D721Med (cell line): ENCODE measurements at regions not wholly inside any gene's neighbourhood (a gene's known extent, or its start where the extent isn't known, plus 50 kb on each side); places are given as distances from the start of the nearest gene placed in this dataset.

Source experiments
- DNase-seq: peaks from one replicate; pipeline ENCODE4 v3.0.0; 2011; ENCODE audit warnings: low spot score; ENCODE audit not compliant: insufficient read length
- FAIRE-seq: peaks from 2 replicates; lab custom pipeline; 2011; peaks lifted over from hg19 to GRCh38; lab: Jason Lieb, UNC
- TF ChIP-seq, protein P1 (sequence below): IDR thresholded peaks from 2 replicates; pipeline ENCODE4 v1.5.1; 2012; ENCODE audit warnings: mild to moderate bottlenecking, control low read depth; ENCODE audit not compliant: insufficient read depth; ENCODE audit errors: missing control alignments

GRCh38 chr1:104855550-104855949, 1105.9 kb downstream of the AMY1C start:
- TF ChIP-seq, protein P1, sequence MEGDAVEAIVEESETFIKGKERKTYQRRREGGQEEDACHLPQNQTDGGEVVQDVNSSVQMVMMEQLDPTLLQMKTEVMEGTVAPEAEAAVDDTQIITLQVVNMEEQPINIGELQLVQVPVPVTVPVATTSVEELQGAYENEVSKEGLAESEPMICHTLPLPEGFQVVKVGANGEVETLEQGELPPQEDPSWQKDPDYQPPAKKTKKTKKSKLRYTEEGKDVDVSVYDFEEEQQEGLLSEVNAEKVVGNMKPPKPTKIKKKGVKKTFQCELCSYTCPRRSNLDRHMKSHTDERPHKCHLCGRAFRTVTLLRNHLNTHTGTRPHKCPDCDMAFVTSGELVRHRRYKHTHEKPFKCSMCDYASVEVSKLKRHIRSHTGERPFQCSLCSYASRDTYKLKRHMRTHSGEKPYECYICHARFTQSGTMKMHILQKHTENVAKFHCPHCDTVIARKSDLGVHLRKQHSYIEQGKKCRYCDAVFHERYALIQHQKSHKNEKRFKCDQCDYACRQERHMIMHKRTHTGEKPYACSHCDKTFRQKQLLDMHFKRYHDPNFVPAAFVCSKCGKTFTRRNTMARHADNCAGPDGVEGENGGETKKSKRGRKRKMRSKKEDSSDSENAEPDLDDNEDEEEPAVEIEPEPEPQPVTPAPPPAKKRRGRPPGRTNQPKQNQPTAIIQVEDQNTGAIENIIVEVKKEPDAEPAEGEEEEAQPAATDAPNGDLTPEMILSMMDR, result no peak
- DNase-seq (no peak), FAIRE-seq (no peak)

GRCh38 chr1:104856091-104856490, 1106.4 kb downstream of the AMY1C start:
- TF ChIP-seq, protein P1, result no peak
- FAIRE-seq, result no peak
- DNase-seq, result no peak

DNA sequence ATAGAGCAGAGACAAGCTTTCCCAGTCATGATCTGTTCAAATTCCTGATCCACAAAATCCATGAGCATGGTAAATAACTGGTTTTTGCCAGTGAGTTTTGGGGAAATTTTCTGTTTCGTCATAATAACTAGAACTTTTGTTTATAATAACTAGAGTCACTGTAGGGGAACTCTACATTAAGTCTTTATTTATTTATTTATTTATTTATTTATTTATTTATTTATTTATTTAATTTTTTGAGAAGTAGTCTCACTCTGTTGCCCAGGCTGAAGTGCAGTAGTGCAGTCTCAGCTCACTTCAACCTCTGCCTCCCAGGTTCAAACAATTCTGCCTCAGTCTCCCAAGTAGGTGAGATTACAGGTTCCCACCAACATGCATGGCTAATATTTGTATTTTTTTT, 1106.8 kb downstream of the AMY1C start:
- FAIRE-seq (no peak), DNase-seq (no peak)
- TF ChIP-seq, protein P1, result no peak

DNA sequence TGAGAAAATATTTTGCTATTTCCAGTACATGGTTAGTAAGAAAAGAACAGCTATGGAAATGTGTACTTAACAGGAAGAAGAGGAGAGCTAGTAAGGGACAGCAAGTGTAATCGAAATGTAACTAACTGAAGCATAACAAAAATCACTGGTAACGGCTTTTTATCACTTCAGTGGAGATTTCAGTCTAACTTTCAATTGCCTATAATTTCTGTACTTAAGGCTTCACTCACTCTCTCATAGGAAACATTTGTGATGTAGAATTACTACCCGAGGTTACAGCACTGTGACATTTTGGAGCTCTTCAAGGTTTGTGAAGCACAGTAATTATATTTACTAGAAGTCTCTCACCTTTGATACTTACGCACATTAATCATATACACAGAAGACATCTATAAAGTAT, 1119.1 kb downstream of the AMY1C start:
- FAIRE-seq (no peak), DNase-seq (no peak)
- TF ChIP-seq, protein P1, result no peak

DNA sequence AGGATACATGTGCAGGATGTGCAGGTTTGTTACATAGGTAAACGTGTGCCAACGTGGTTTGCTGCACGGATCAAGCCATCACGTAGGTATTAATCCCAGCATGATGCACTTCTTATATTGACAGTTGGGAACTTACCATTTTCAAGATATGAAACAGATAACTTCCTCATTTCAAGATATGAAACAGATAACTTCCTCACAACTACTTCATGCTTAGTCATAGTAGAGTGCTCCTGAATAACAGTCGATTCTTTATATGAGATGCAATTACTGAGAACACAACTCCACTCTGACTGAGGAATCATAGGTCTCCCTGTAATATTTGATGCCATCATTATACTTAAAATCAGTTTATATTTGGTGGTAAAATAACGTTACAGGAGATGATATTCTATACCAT, 1124.3 kb downstream of the AMY1C start:
- FAIRE-seq, result peak; percentile 72
- no peak for DNase-seq
- TF ChIP-seq, protein P1, result no peak

- no peak for DNase-seq
- TF ChIP-seq, protein P1, result no peak
- no peak for FAIRE-seq
These were observed 1128.7 kb downstream of the AMY1C start for GRCh38 chr1:104878203-104878909.

DNA sequence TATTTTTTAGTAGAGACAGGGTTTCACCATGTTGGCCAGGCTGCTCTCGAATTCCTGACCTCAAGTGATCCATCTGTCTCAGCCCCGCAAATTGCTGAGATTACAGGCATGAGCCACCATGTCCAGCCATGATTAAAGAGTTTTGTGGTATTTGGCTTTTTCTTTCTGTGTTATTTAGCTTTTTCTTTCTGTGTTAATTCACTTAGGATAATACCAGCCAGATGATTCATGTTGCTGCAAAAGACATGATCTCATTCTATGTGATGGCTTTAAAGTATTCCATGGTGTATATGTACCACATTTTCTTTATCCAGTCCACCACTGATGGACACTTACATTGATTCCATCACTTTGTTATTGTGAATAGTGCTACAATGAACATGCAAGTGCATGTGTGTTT, 1135.2 kb downstream of the AMY1C start:
- DNase-seq (no peak), FAIRE-seq (no peak)
- TF ChIP-seq, protein P1, result no peak
